ENCODE measurements at regions not wholly inside any gene's neighbourhood (a gene's known extent, or its start where the extent isn't known, plus 50 kb on each side); places are given as distances from the start of the nearest gene placed in this dataset.

- H3K4me1 Mint-ChIP-seq (ENCODE audit: low read depth), result no peaks in the 10 kb centered on the region
- CTCF ChIA-PET, result no interaction called here
- ATAC-seq (no peak), DNase-seq (no peak)
- no peak overlapping the region for H3K4me3 Mint-ChIP-seq
- peaks cover 4% of the 10 kb centered on the region for H3K9me3 Mint-ChIP-seq (ENCODE audit: insufficient read depth)
- POLR2A ChIA-PET, result no interaction called here
- no peak overlapping the region for H3K27ac Mint-ChIP-seq
- no peaks in the 10 kb centered on the region for H3K27me3 Mint-ChIP-seq (ENCODE audit: low read depth)
- H3K36me3 Mint-ChIP-seq (ENCODE audit: low read depth), result no peaks in the 10 kb centered on the region
These were observed 271.2 kb downstream of the INHBA start for GRCh38 chr7:41431671-41432070.

GRCh38 chr7:41428381-41428780 lies 274.5 kb downstream of the INHBA start:
- Mint-ChIP-seq H3K27ac (no peak overlapping the region), H3K4me3 (no peak overlapping the region), H3K4me1 (ENCODE audit: low read depth) (no peaks in the 10 kb centered on the region), H3K36me3 (ENCODE audit: low read depth) (no peaks in the 10 kb centered on the region), H3K27me3 (ENCODE audit: low read depth) (no peaks in the 10 kb centered on the region), H3K9me3 (ENCODE audit: insufficient read depth) (no peaks in the 10 kb centered on the region)
- CTCF ChIA-PET, result no interaction called here
- DNase-seq (no peak), ATAC-seq (no peak)
- POLR2A ChIA-PET, result no interaction called here

DNA sequence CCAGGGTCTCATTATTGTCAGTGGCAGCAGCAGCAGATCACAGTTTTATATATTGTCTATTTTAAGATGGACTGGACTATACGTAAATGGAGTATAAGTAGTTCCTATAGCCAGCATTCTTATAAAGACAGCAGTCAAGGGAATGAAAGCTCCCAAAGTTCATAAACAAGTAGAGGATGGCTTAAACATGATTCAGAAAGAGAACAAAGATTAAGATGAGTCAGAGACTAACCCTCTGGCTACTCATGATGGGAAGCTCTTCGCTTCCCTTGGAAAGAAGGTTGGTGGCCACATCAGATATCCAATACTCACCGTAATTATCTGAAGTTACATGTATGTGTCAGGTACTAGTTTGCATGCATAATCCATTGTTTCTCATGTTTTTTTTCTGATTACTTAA lies 277.0 kb downstream of the INHBA start:
- H3K4me3 Mint-ChIP-seq, result no peak overlapping the region
- H3K36me3 Mint-ChIP-seq (ENCODE audit: low read depth), result no peaks in the 10 kb centered on the region
- ATAC-seq (no peak), DNase-seq (no peak)
- CTCF ChIA-PET, result no interaction called here
- no peaks in the 10 kb centered on the region for H3K4me1 Mint-ChIP-seq (ENCODE audit: low read depth)
- POLR2A ChIA-PET, result no interaction called here
- no peaks in the 10 kb centered on the region for H3K9me3 Mint-ChIP-seq (ENCODE audit: insufficient read depth)
- no peaks in the 10 kb centered on the region for H3K27me3 Mint-ChIP-seq (ENCODE audit: low read depth)
- no peak overlapping the region for H3K27ac Mint-ChIP-seq

GRCh38 chr7:41421056-41421455 lies 281.8 kb downstream of the INHBA start:
- CTCF ChIA-PET, result no interaction called here
- Mint-ChIP-seq H3K4me3 (no peak overlapping the region), H3K27ac (no peak overlapping the region), H3K27me3 (ENCODE audit: low read depth) (no peaks in the 10 kb centered on the region), H3K36me3 (ENCODE audit: low read depth) (no peaks in the 10 kb centered on the region), H3K4me1 (ENCODE audit: low read depth) (no peaks in the 10 kb centered on the region), H3K9me3 (ENCODE audit: insufficient read depth) (no peaks in the 10 kb centered on the region)
- ATAC-seq (no peak), DNase-seq (no peak)
- POLR2A ChIA-PET, result no interaction called here

DNA sequence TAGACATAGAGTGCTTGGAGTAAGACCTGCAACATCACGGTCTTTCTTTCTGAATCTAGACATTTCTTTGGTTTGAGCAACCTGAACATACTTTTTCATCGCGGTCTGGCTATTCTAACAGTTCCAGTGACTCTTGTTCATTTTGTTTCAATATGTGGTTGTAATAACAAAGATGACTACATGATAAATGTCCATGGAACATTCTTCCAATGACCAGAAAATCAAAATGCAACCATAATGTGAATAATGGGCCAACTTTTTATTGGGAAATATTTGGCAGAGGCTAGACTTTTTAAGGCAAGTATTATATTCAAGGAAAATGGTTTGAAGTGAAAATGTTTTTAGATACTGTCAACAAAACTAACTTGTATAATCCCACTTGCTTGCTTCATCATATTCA lies 282.5 kb downstream of the INHBA start:
- Mint-ChIP-seq H3K27me3 (ENCODE audit: low read depth) (no peaks in the 10 kb centered on the region), H3K4me3 (no peak overlapping the region), H3K27ac (no peak overlapping the region), H3K36me3 (ENCODE audit: low read depth) (no peaks in the 10 kb centered on the region), H3K4me1 (ENCODE audit: low read depth) (no peaks in the 10 kb centered on the region), H3K9me3 (ENCODE audit: insufficient read depth) (no peaks in the 10 kb centered on the region)
- ChIA-PET POLR2A (no interaction called here), CTCF (no interaction called here)
- DNase-seq (no peak), ATAC-seq (no peak)

DNA sequence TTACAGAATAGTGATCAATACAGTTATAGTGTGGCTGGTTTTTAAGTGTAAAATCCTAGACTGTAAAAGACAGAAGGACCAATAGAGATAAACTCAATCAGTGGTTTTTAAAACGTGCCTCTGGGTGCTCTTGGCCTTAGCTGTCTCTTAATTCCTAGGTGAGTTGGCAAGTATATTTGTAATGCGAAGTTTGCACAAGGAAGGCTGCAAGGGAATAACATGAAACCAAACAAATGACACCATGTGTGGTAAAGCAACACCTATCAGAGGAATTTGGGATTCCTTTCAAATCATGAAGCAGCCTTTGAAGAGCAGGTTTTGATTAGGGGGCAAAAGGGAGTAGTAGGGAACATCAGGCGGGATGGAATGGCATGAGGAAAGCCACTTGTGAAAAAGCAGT lies 284.6 kb downstream of the INHBA start:
- CTCF ChIA-PET, result no interaction called here
- Mint-ChIP-seq H3K36me3 (ENCODE audit: low read depth) (no peaks in the 10 kb centered on the region), H3K27me3 (ENCODE audit: low read depth) (no peaks in the 10 kb centered on the region), H3K4me3 (no peak overlapping the region), H3K4me1 (ENCODE audit: low read depth) (no peaks in the 10 kb centered on the region), H3K27ac (no peak overlapping the region), H3K9me3 (ENCODE audit: insufficient read depth) (peaks cover 4% of the 10 kb centered on the region)
- POLR2A ChIA-PET, result no interaction called here
- no peak for ATAC-seq
- no peak for DNase-seq

- no peaks in the 10 kb centered on the region for H3K4me1 Mint-ChIP-seq (ENCODE audit: low read depth)
- H3K27ac Mint-ChIP-seq, result no peak overlapping the region
- no peak for ATAC-seq
- H3K4me3 Mint-ChIP-seq, result no peak overlapping the region
- no peak for DNase-seq
- H3K36me3 Mint-ChIP-seq (ENCODE audit: low read depth), result no peaks in the 10 kb centered on the region
- peaks cover 4% of the 10 kb centered on the region for H3K9me3 Mint-ChIP-seq (ENCODE audit: insufficient read depth)
- ChIA-PET CTCF (no interaction called here), POLR2A (no interaction called here)
- H3K27me3 Mint-ChIP-seq (ENCODE audit: low read depth), result no peaks in the 10 kb centered on the region
These were observed 286.7 kb downstream of the INHBA start for GRCh38 chr7:41416208-41416595.

DNA sequence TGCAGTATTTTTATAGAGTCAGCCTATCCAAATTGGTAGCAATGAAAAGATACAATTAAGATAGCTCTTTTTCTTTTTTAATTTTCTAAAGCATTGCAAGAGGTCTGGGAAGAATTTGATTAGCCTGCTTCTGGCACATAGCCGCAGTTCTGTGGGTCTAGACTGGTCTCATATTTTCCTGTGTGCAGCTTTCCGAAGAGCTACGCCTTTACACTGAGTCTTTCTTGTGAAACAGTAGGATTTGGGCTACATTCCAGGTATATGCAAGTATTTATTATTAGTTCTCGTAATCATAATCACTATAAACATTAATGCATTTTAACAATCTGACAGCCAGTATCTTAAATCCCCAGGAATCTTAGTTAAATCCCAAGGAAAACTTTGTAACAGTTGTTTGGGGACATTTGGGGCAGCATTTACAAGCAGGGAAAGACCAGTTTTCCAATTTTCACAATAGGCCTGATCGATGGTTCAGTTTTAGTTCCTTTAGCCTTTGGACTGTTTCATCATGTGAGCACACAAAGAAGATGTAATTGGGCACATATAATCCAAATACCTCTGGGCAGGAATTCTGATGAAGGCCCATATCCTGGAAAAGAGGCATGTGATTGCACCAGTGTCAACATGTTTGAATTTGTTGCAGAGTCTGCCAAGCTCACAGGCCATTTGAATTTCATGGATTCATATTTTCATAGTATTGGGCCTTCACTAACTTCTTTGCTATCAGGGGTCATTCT lies 287.3 kb downstream of the INHBA start:
- Mint-ChIP-seq H3K9me3 (ENCODE audit: insufficient read depth) (peaks cover 4% of the 10 kb centered on the region), H3K27ac (no peak overlapping the region), H3K4me1 (ENCODE audit: low read depth) (no peaks in the 10 kb centered on the region), H3K4me3 (no peak overlapping the region), H3K27me3 (ENCODE audit: low read depth) (no peaks in the 10 kb centered on the region), H3K36me3 (ENCODE audit: low read depth) (no peaks in the 10 kb centered on the region)
- ATAC-seq, result no peak
- ChIA-PET CTCF (no interaction called here), POLR2A (no interaction called here)
- no peak for DNase-seq

- DNase-seq (no peak), ATAC-seq (no peak)
- H3K9me3 Mint-ChIP-seq (ENCODE audit: insufficient read depth), result peaks cover 4% of the 10 kb centered on the region
- H3K27me3 Mint-ChIP-seq (ENCODE audit: low read depth), result no peaks in the 10 kb centered on the region
- no peak overlapping the region for H3K27ac Mint-ChIP-seq
- H3K4me1 Mint-ChIP-seq (ENCODE audit: low read depth), result no peaks in the 10 kb centered on the region
- no peak overlapping the region for H3K4me3 Mint-ChIP-seq
- CTCF ChIA-PET, result no interaction called here
- POLR2A ChIA-PET, result no interaction called here
- H3K36me3 Mint-ChIP-seq (ENCODE audit: low read depth), result no peaks in the 10 kb centered on the region
These were observed 287.8 kb downstream of the INHBA start for GRCh38 chr7:41415051-41415450.

DNA sequence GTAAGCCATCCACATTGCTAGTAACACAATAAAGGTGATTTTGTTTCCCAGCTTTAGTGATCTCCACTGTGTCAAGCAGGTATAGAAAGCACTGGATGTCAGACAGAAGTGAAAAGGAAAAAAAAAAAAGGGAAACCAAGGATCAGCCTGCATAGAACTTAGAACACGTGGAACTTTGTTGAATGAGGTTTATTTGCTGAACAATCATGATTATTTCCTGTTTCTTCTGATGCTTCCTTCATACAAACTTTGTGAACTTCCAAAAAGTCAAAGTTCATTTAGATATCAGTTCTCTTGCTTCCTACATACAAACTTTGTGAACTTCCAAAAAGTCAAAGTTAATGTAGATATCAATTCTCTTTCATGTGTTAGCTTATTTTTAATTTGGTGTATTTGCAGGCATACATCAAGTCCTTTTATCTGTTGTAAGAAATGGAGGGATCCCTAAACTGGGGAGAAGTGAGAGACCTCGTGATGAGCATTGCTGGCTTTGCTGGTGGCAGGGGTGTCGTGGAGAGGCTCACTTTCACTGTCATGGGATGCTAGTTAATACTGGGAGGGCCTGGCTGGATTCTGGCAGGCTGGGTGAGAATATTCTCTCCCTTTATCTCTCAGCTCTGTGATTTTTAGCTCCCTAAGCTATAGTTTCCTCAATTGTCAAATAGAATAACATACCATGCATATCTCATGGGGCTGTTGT lies 298.4 kb downstream of the INHBA start:
- no peak overlapping the region for H3K4me3 Mint-ChIP-seq
- no peaks in the 10 kb centered on the region for H3K27me3 Mint-ChIP-seq (ENCODE audit: low read depth)
- no peaks in the 10 kb centered on the region for H3K36me3 Mint-ChIP-seq (ENCODE audit: low read depth)
- ATAC-seq (no peak), DNase-seq (no peak)
- ChIA-PET POLR2A (no interaction called here), CTCF (no interaction called here)
- no peaks in the 10 kb centered on the region for H3K4me1 Mint-ChIP-seq (ENCODE audit: low read depth)
- no peak overlapping the region for H3K27ac Mint-ChIP-seq
- H3K9me3 Mint-ChIP-seq (ENCODE audit: insufficient read depth), result no peaks in the 10 kb centered on the region

GRCh38 chr7:41403291-41403690 lies 299.6 kb downstream of the INHBA start:
- DNase-seq (no peak), ATAC-seq (no peak)
- H3K27ac Mint-ChIP-seq, result no peak overlapping the region
- no peaks in the 10 kb centered on the region for H3K9me3 Mint-ChIP-seq (ENCODE audit: insufficient read depth)
- no peaks in the 10 kb centered on the region for H3K4me1 Mint-ChIP-seq (ENCODE audit: low read depth)
- H3K4me3 Mint-ChIP-seq, result no peak overlapping the region
- H3K27me3 Mint-ChIP-seq (ENCODE audit: low read depth), result no peaks in the 10 kb centered on the region
- no peaks in the 10 kb centered on the region for H3K36me3 Mint-ChIP-seq (ENCODE audit: low read depth)
- ChIA-PET POLR2A (no interaction called here), CTCF (no interaction called here)

- Mint-ChIP-seq H3K9me3 (ENCODE audit: insufficient read depth) (no peaks in the 10 kb centered on the region), H3K36me3 (ENCODE audit: low read depth) (no peaks in the 10 kb centered on the region), H3K27me3 (ENCODE audit: low read depth) (no peaks in the 10 kb centered on the region), H3K27ac (no peak overlapping the region), H3K4me3 (no peak overlapping the region), H3K4me1 (ENCODE audit: low read depth) (no peaks in the 10 kb centered on the region)
- POLR2A ChIA-PET, result no interaction called here
- DNase-seq (no peak), ATAC-seq (no peak)
- CTCF ChIA-PET, result no interaction called here
These were observed 301.1 kb downstream of the INHBA start for GRCh38 chr7:41401833-41402232.

DNA sequence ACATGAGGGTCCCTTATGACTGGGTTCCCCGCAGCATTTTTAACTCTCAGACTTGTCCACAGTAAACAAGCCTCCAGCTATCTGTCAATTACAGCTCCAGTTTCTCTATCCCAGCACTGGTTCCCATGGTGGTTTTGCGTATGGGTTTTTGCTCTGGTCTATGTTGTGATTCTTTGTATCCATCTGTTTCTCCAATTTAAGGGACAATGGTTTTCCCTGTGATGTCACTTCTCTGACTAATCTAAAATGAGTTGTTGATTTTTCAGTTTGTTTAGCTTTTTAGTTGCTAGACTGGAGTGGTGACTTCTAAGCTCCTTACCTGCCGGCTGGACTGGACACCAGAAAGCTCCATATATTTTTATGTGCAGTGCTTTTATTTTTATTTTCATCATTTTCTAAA lies 303.7 kb downstream of the INHBA start:
- Mint-ChIP-seq H3K9me3 (ENCODE audit: insufficient read depth) (no peaks in the 10 kb centered on the region), H3K27ac (no peak overlapping the region), H3K27me3 (ENCODE audit: low read depth) (no peaks in the 10 kb centered on the region), H3K36me3 (ENCODE audit: low read depth) (no peaks in the 10 kb centered on the region), H3K4me1 (ENCODE audit: low read depth) (no peaks in the 10 kb centered on the region), H3K4me3 (no peak overlapping the region)
- ATAC-seq, result no peak
- DNase-seq, result no peak
- ChIA-PET POLR2A (interaction anchor here (0.6 kb wide), 1 partner anchor 120 kb away, joined by 3 read pairs; no protein-coding TSS in a partner anchor), CTCF (no interaction called here)
